ENCODE measurements at regions not wholly inside any gene's neighbourhood (a gene's known extent, or its start where the extent isn't known, plus 50 kb on each side); places are given as distances from the start of the nearest gene placed in this dataset.

DNA sequence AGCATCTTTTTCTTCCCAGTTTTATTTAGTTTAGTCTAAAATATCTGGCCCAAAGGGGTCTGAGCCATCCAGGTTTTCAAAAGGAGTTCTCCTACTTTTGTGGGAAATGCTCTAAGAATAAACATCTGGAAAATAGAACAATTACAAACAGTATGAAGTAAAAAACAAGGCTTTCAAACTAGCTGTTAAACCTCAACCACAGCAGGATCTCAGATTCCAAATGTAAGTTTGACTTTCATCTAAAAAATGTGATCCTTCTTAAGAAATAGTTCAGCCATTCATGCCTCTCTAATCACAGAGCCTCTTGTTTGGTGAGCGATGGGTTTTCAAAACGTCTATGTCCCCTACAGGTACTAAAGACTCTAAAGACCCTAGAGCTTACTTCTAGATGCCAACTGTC lies 413.5 kb downstream of the DUSP10 start:
- TF ChIP-seq POLR2AphosphoS5 (IDR thresholded peaks at IDR 0.05) (no peak), POLR2A (IDR thresholded peaks at IDR 0.05) (no peak)
- TF ChIP-seq, protein P1, sequence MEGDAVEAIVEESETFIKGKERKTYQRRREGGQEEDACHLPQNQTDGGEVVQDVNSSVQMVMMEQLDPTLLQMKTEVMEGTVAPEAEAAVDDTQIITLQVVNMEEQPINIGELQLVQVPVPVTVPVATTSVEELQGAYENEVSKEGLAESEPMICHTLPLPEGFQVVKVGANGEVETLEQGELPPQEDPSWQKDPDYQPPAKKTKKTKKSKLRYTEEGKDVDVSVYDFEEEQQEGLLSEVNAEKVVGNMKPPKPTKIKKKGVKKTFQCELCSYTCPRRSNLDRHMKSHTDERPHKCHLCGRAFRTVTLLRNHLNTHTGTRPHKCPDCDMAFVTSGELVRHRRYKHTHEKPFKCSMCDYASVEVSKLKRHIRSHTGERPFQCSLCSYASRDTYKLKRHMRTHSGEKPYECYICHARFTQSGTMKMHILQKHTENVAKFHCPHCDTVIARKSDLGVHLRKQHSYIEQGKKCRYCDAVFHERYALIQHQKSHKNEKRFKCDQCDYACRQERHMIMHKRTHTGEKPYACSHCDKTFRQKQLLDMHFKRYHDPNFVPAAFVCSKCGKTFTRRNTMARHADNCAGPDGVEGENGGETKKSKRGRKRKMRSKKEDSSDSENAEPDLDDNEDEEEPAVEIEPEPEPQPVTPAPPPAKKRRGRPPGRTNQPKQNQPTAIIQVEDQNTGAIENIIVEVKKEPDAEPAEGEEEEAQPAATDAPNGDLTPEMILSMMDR (IDR thresholded peaks at IDR 0.05 in 8 of 11, conservative IDR thresholded peaks at IDR 0.05 in 3 of 11) = no peak

Data from spleen (tissue), 7 donors.